Stimulated activated CD4-positive, alpha-beta T cell treated with anti-CD3 and anti-CD28 coated beads, Interleukin-2, amount 100 ng/mL, for 24 hours (primary cell): ENCODE measurements at regions not wholly inside any gene's neighbourhood (a gene's known extent, or its start where the extent isn't known, plus 50 kb on each side); places are given as distances from the start of the nearest gene placed in this dataset.
A peak's percentile ranks its signal among the peaks of the same experiment; 100 is the strongest.
"Not testable (repeated sequence)": the region's sequence is repeated elsewhere in the genome, so short reads cannot be mapped to it uniquely, and the experiment has no call there.

Experiments used
- DNase-seq, 2 donors: peaks; one replicate each; pipeline ENCODE4 v3.0.0-alpha.2; 2020

- DNase-seq = not testable (repeated sequence)
These were observed 174.6 kb downstream of the SPIN4 start for GRCh38 chrX:63176578-63176977.

- not testable (repeated sequence) for DNase-seq
These were observed 177.1 kb downstream of the SPIN4 start for GRCh38 chrX:63173841-63174718.

GRCh38 chrX:63169416-63169815 lies 181.7 kb downstream of the SPIN4 start:
- DNase-seq = not testable (repeated sequence)

GRCh38 chrX:63168949-63169348 lies 182.2 kb downstream of the SPIN4 start:
- DNase-seq = not testable (repeated sequence)

GRCh38 chrX:63167002-63167401 lies 184.1 kb downstream of the SPIN4 start:
- DNase-seq = not testable (repeated sequence)

- not testable (repeated sequence) for DNase-seq
These were observed 190.1 kb downstream of the SPIN4 start for GRCh38 chrX:63160994-63161393.

- DNase-seq = not testable (repeated sequence)
These were observed 190.8 kb downstream of the SPIN4 start for GRCh38 chrX:63160340-63160739.

- DNase-seq = not testable (repeated sequence)
These were observed 205.6 kb downstream of the SPIN4 start for GRCh38 chrX:63145526-63145925.

GRCh38 chrX:63142588-63142987 lies 208.5 kb downstream of the SPIN4 start:
- not testable (repeated sequence) for DNase-seq

- not testable (repeated sequence) for DNase-seq
These were observed 215.3 kb downstream of the SPIN4 start for GRCh38 chrX:63135859-63136258.

GRCh38 chrX:63128509-63128908 lies 222.6 kb downstream of the SPIN4 start:
- DNase-seq = peak in 1 of 2 donors; percentile 8

- no peak for DNase-seq
These were observed 235.9 kb downstream of the SPIN4 start for GRCh38 chrX:63115196-63115595.

GRCh38 chrX:63101879-63102620 lies 249.1 kb downstream of the SPIN4 start:
- DNase-seq = no peak

GRCh38 chrX:63058204-63058603 lies 292.9 kb downstream of the SPIN4 start:
- no peak for DNase-seq

GRCh38 chrX:63050225-63050624 lies 300.9 kb downstream of the SPIN4 start:
- no peak for DNase-seq

GRCh38 chrX:63032811-63033210 lies 318.3 kb downstream of the SPIN4 start:
- DNase-seq = no peak

GRCh38 chrX:63013549-63013948 lies 337.6 kb downstream of the SPIN4 start:
- no peak for DNase-seq

GRCh38 chrX:63012574-63012973 lies 338.6 kb downstream of the SPIN4 start:
- DNase-seq = no peak

- not testable (repeated sequence) for DNase-seq
These were observed 350.9 kb downstream of the SPIN4 start for GRCh38 chrX:63000196-63000595.
